ENCODE measurements at regions not wholly inside any gene's neighbourhood (a gene's known extent, or its start where the extent isn't known, plus 50 kb on each side); places are given as distances from the start of the nearest gene placed in this dataset.

DNA sequence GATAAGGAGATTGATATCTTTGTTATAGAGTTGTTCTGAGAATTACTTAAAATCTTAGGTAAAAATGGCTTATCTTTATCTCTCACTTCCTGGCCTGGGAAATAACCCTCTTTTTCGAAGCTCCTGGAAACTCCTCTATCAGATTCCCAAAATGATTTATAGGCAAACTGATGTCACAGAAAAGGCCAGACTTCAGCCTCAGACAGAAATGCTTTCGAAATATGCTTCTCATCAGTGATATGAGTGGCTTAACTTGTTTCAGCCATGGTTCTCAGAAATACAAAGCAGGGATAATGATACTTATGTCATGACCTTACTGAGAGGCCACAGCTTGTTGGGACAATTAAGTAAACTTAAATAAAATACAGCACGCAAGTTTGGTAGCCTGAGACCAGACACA lies 85.3 kb upstream of the HS3ST1 start:
- intact Hi-C loops (cut with DNase I) = no loop called here
- Histone ChIP-seq H3K36me3 (replicated peaks in 1 of 2) (no peaks in the 10 kb centered on the region), H3K4me1 (replicated peaks in 1 of 2) (no peaks in the 10 kb centered on the region), H3K27me3 (no peaks in the 10 kb centered on the region), H3K27ac (no peak overlapping the region), H3K9me3 (replicated peaks in 1 of 3) (no peaks in the 10 kb centered on the region), H3K4me3 (no peak overlapping the region)
- no peak for TF ChIP-seq POLR2A (IDR thresholded peaks at IDR 0.05)
- TF ChIP-seq, protein P1, sequence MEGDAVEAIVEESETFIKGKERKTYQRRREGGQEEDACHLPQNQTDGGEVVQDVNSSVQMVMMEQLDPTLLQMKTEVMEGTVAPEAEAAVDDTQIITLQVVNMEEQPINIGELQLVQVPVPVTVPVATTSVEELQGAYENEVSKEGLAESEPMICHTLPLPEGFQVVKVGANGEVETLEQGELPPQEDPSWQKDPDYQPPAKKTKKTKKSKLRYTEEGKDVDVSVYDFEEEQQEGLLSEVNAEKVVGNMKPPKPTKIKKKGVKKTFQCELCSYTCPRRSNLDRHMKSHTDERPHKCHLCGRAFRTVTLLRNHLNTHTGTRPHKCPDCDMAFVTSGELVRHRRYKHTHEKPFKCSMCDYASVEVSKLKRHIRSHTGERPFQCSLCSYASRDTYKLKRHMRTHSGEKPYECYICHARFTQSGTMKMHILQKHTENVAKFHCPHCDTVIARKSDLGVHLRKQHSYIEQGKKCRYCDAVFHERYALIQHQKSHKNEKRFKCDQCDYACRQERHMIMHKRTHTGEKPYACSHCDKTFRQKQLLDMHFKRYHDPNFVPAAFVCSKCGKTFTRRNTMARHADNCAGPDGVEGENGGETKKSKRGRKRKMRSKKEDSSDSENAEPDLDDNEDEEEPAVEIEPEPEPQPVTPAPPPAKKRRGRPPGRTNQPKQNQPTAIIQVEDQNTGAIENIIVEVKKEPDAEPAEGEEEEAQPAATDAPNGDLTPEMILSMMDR (IDR thresholded peaks at IDR 0.05) = no peak
- WGBS, 4 donors = 42 to 48% (median 45%) methylated on average over 3 of the region's 3 CpGs
- no peak for DNase-seq

DNA sequence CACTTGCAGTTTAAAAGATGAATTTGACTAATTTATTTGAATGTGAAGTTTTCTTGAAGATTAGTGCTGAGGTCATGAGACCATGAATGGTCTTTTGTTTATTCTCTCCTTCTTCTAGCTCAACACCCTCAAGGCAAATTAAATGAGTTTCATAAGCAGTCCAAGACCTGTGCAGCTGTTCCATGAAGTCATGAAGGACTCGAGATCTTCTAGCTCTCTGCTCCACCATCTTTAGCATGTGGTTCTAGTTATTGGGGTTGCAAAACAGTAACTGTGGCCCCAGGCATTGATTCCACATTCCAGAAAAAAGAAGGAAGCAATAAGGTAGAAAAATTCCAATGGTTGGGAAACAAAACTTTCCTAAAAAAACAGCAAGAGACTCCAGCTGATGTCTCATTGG lies 84.2 kb upstream of the HS3ST1 start:
- H3K4me3 ChIP-seq = no peak overlapping the region
- no peaks in the 10 kb centered on the region for H3K27me3 ChIP-seq
- no peaks in the 10 kb centered on the region for H3K9me3 ChIP-seq (replicated peaks in 1 of 3)
- no peak overlapping the region for H3K27ac ChIP-seq
- intact Hi-C loops (cut with DNase I) = no loop called here
- no peaks in the 10 kb centered on the region for H3K36me3 ChIP-seq (replicated peaks in 1 of 2)
- 70 to 94% (median 88%) methylated on average over 1 of the region's 1 CpG for WGBS, 4 donors
- DNase-seq = no peak
- no peaks in the 10 kb centered on the region for H3K4me1 ChIP-seq (replicated peaks in 1 of 2)
- TF ChIP-seq POLR2A (IDR thresholded peaks at IDR 0.05) = no peak
- TF ChIP-seq, protein P1 (IDR thresholded peaks at IDR 0.05) = no peak

DNA sequence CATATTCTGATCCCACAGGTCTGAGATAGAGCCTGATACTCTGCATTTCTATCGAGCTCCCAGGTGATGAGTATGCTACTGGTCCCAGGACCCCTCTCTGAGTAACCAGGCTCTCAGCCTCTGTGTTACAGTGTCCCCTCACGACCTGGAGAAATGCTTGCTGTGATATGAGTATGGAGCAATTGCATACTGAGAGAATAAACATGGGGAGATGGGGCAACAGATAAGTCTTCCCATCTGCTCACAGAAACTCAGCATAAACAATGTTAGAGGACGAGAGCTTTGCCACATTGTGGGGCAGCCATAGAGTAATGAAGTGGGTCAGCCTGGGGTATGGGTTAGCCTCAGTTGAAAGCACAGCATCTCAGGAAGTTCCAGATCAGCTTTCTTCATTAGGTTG lies 82.6 kb upstream of the HS3ST1 start:
- DNase-seq = no peak
- H3K9me3 ChIP-seq (replicated peaks in 1 of 3) = no peaks in the 10 kb centered on the region
- 82 to 89% (median 84%) methylated on average over 3 of the region's 3 CpGs for WGBS, 4 donors
- TF ChIP-seq, protein P1 (IDR thresholded peaks at IDR 0.05) = no peak
- no peak for TF ChIP-seq POLR2A (IDR thresholded peaks at IDR 0.05)
- H3K4me3 ChIP-seq = no peak overlapping the region
- no peaks in the 10 kb centered on the region for H3K4me1 ChIP-seq (replicated peaks in 1 of 2)
- H3K27ac ChIP-seq = no peak overlapping the region
- H3K36me3 ChIP-seq (replicated peaks in 1 of 2) = no peaks in the 10 kb centered on the region
- intact Hi-C loops (cut with DNase I) = no loop called here
- H3K27me3 ChIP-seq = no peaks in the 10 kb centered on the region

DNA sequence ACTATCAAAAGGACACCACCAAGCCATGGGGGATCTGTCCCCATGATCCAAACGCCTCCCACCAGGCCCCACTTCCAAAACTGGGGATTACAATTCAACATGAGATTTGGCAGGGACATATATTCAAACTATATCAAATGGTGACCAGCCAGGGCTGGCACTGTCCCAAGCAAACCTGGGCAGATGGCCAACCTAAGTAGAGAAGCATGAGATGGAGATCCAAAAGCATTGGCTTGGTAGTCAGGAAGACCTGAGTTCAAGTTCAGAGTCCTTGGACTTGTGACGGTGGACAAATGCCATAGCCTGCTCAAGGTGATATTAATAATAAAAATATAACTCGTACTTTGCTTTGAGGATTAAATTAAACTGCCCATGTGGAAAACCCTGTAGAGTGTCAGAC lies 79.2 kb upstream of the HS3ST1 start:
- intact Hi-C loops (cut with DNase I) = no loop called here
- no peaks in the 10 kb centered on the region for H3K27me3 ChIP-seq
- no peaks in the 10 kb centered on the region for H3K36me3 ChIP-seq (replicated peaks in 1 of 2)
- H3K27ac ChIP-seq = no peak overlapping the region
- TF ChIP-seq, protein P1 (IDR thresholded peaks at IDR 0.05) = no peak
- no peak for TF ChIP-seq POLR2A (IDR thresholded peaks at IDR 0.05)
- no peaks in the 10 kb centered on the region for H3K9me3 ChIP-seq (replicated peaks in 1 of 3)
- peaks cover 0 to 16% of the 10 kb centered on the region in 2 donors for H3K4me1 ChIP-seq (replicated peaks in 1 of 2)
- DNase-seq = peak in 3 of 7 donors; percentile 10 to 37 (median 28)
- WGBS, 4 donors = 18 to 48% (median 47%) methylated on average over 2 to 3 of the region's 3 CpGs
- no peak overlapping the region for H3K4me3 ChIP-seq
